ENCODE measurements at regions not wholly inside any gene's neighbourhood (a gene's known extent, or its start where the extent isn't known, plus 50 kb on each side); places are given as distances from the start of the nearest gene placed in this dataset.

GRCh38 chr1:190615818-190616217, 138.2 kb upstream of the BRINP3 start:
- TF ChIP-seq CTCF (IDR thresholded peaks at IDR 0.05) (no peak), POLR2A (IDR thresholded peaks at IDR 0.05) (no peak)
